Psoas muscle (tissue), 7 donors: ENCODE measurements at regions not wholly inside any gene's neighbourhood (a gene's known extent, or its start where the extent isn't known, plus 50 kb on each side); places are given as distances from the start of the nearest gene placed in this dataset.

Experiments
- ATAC-seq, 4 donors: fragments of 200-7000 bp; cut with Tn5 transposase; one replicate each; pipeline ENCODE4 v1.9.1; 2020; ENCODE audit warnings: moderate library complexity in 3 of 4, mild to moderate bottlenecking in 2 of 4
- DNase-seq, 2 donors: peaks; one replicate each; pipeline ENCODE4 v3.0.0-alpha.2; 2020
- H3K27ac ChIP-seq: fragments of 200-600 bp; one replicate; pipeline ENCODE4 v1.8.0; 2022
- H3K27me3 ChIP-seq, 3 donors: fragments of 200-600 bp in 1 of 3; one replicate each; pipeline versions ENCODE4 v1.6.1 to v1.8.0; 2013 to 2022; ENCODE audit warnings: low read length in 2 of 3, mild to moderate bottlenecking in 2 of 3, moderate library complexity in 1 of 3; ENCODE audit not compliant: insufficient read depth in 3 of 3
- H3K36me3 ChIP-seq, 2 donors: fragments of 200-600 bp in 1 of 2; one replicate each; pipeline versions ENCODE4 v1.6.1 to v1.8.0; 2013 to 2022; ENCODE audit warnings: low read depth in 1 of 2, mild to moderate bottlenecking in 1 of 2, moderate library complexity in 1 of 2; ENCODE audit not compliant: insufficient read depth in 1 of 2
- H3K4me1 ChIP-seq: fragments of 200-600 bp; one replicate; pipeline ENCODE4 v1.8.0; 2022
- H3K4me3 ChIP-seq: fragments of 200-600 bp; one replicate; pipeline ENCODE4 v1.8.0; 2022; ENCODE audit warnings: mild to moderate bottlenecking
- H3K9me3 ChIP-seq: fragments of 200-600 bp; one replicate; pipeline ENCODE4 v1.8.0; 2022
- CTCF ChIP-seq: fragments of 200-600 bp; IDR thresholded peaks from one replicate; pipeline ENCODE4 v1.8.0; 2022; ENCODE audit warnings: antibody characterized with exemption
- WGBS, 3 donors: extraction: QIAGEN DNeasy Blood & Tissue Kit; methylation state at CpG; one replicate each; pipeline versions ENCODE4 v1.1.6 to v1.1.7; 2013; 5-methylcytosine and 5-hydroxymethylcytosine counted together
- intact Hi-C, 2 donors: fragments of 100-400 bp; cut with DNase I; formaldehyde crosslinking; loops; one replicate each; pipeline versions ENCODE4 v1.11.0 to v1.14.2; 2022
- donor health status: healthy with polysubstance abuse.
- donor health status: DM: no; HTN: no; CAD: no; lungs with moderate emphysema.
- donor health status: Bipolar disorder and iron deficiency.
- donor health status: healthy.
- donor health status: DM: yes; HTN: yes; CAD: no.
- donor health status: DM: no; HTN: no; CAD: no.
- donor health status: DM: yes; HTN: yes; CAD: no.

DNA sequence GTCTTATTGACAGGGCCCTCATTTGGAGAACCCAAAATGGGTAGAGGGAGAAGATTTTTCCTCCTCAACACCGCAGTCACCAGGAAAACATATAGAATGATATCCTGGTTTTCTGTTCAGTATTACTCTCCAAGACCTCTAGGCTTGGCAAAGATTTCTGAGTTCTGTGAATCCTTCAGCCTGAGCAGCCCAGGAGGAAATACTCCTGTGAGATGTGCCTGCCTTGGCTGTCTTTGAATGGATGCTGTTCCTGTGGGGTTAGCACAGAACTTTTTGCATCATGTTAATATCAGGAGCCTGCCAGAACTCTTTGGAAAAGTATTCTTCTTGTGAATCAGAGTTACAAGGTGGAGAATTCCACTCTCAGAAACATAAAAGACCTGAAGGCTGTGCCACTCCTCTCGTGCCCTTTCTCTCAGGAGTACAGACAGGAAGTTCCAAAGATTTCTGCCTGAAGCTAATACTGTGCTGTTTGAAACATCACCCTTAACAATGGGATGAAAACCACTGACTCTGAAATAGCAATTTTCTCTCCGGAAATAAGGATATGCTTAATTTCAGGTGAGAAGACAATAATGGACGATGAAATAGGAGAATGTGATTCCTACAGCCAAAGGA is 520.1 kb upstream of the NBEA start:
- Histone ChIP-seq H3K36me3 (no peaks in the 10 kb centered on the region), H3K27ac (no peak overlapping the region), H3K27me3 (no peaks in the 10 kb centered on the region), H3K9me3 (no peaks in the 10 kb centered on the region), H3K4me1 (no peaks in the 10 kb centered on the region), H3K4me3 (no peak overlapping the region)
- DNase-seq: no peak
- no peak for TF ChIP-seq CTCF
- ATAC-seq: no peak
- intact Hi-C loops: no loop called here
- WGBS, 3 donors: 65 to 82% (median 82%) methylated on average over 4 of the region's 4 CpGs

- intact Hi-C loops: no loop called here
- TF ChIP-seq CTCF: no peak
- Histone ChIP-seq H3K36me3 (no peaks in the 10 kb centered on the region), H3K4me3 (no peak overlapping the region), H3K9me3 (no peaks in the 10 kb centered on the region), H3K4me1 (no peaks in the 10 kb centered on the region), H3K27me3 (no peaks in the 10 kb centered on the region), H3K27ac (no peak overlapping the region)
- WGBS, 3 donors: 95 to 98% (median 95%) methylated on average over 6 of the region's 6 CpGs
- no peak for DNase-seq
- ATAC-seq: no peak
These were observed 519.1 kb upstream of the NBEA start for GRCh38 chr13:34422956-34423355.

- Histone ChIP-seq H3K4me3 (no peak overlapping the region), H3K27ac (no peak overlapping the region)
- intact Hi-C loops: no loop called here
These were observed 516.6 kb upstream of the NBEA start for GRCh38 chr13:34425327-34425949.

DNA sequence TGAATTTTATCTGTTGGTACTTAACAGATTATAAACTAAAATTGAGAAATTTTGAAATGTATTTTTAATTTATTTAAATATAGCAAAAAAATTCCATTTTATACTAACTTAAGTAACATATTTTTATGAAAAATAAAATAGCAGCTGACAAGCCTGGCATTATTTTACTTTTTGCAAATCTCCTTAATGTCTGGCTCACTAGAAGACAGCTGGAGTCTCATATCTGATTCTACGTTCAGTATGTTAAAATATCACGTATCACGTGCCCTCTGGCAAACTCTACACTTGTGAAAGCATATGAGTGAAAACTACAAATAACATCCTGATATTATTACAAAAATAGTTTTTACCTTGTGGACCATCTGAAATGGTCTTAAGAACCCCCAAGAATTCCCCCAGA is 513.2 kb upstream of the NBEA start:
- H3K27ac ChIP-seq: no peak overlapping the region
- intact Hi-C loops: no loop called here
- no peak for TF ChIP-seq CTCF
- H3K27me3 ChIP-seq: no peaks in the 10 kb centered on the region
- no peaks in the 10 kb centered on the region for H3K4me1 ChIP-seq
- no peak overlapping the region for H3K4me3 ChIP-seq
- 29 to 49% (median 35%) methylated on average over 3 of the region's 3 CpGs for WGBS, 3 donors
- H3K9me3 ChIP-seq: no peaks in the 10 kb centered on the region
- H3K36me3 ChIP-seq: no peaks in the 10 kb centered on the region
- DNase-seq: no peak
- ATAC-seq: no peak

More at GRCh38 chr13:34425327-34425949, 516.6 kb upstream of the NBEA start:
- DNase-seq: no peak
- no peaks in the 10 kb centered on the region for H3K4me1 ChIP-seq
- 65 to 80% (median 69%) methylated on average over 6 of the region's 6 CpGs for WGBS, 3 donors
- H3K9me3 ChIP-seq: no peaks in the 10 kb centered on the region
- no peaks in the 10 kb centered on the region for H3K27me3 ChIP-seq
- no peak for TF ChIP-seq CTCF
- no peak for ATAC-seq
- no peaks in the 10 kb centered on the region for H3K36me3 ChIP-seq

DNA sequence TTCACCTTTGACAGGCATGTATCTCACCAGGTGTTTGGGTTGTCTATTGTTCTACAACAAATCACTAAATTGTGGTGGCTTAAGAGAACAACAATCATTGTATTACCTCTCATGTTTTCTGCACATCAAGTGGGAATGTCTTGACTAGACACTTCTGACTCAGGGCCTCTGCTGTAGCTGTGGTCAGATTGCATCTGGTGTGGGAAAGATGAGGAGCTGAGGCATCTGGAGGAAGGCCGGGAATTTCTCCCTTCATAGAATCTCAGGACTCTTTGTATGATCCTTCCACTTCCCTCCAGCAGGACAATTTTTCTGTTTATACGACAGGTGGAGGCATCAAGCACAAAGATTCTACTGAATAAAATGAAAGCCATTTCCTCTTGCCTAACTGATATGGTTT is 511.8 kb upstream of the NBEA start:
- DNase-seq (no peak), ATAC-seq (no peak)
- no peak overlapping the region for H3K4me3 ChIP-seq
- intact Hi-C loops: no loop called here
- TF ChIP-seq CTCF: no peak
- no peaks in the 10 kb centered on the region for H3K36me3 ChIP-seq
- no peaks in the 10 kb centered on the region for H3K4me1 ChIP-seq
- WGBS, 3 donors: 87 to 95% (median 89%) methylated on average over 2 of the region's 2 CpGs
- H3K9me3 ChIP-seq: no peaks in the 10 kb centered on the region
- no peaks in the 10 kb centered on the region for H3K27me3 ChIP-seq
- H3K27ac ChIP-seq: no peak overlapping the region
